Skeletal muscle satellite cell (primary cell): ENCODE measurements at regions not wholly inside any gene's neighbourhood (a gene's known extent, or its start where the extent isn't known, plus 50 kb on each side); places are given as distances from the start of the nearest gene placed in this dataset.
"Not testable (repeated sequence)": the region's sequence is repeated elsewhere in the genome, so short reads cannot be mapped to it uniquely, and the experiment has no call there.

Experiments
- H3K27me3 ChIP-seq: 2 replicates; pipeline ENCODE4 v1.7.0; 2013; ENCODE audit warnings: low read length; ENCODE audit not compliant: control insufficient read depth, insufficient read depth
- H3K36me3 ChIP-seq: 2 replicates; pipeline ENCODE4 v1.7.0; 2013; ENCODE audit warnings: mild to moderate bottlenecking, control low read depth, low read length; ENCODE audit not compliant: insufficient read depth
- H3K4me1 ChIP-seq: 2 replicates; pipeline ENCODE4 v1.7.0; 2013; ENCODE audit warnings: low read length; ENCODE audit not compliant: control insufficient read depth, insufficient read depth
- H3K4me2 ChIP-seq: 2 replicates; pipeline ENCODE4 v1.7.0; 2013; ENCODE audit warnings: mild to moderate bottlenecking, low read length
- H3K4me3 ChIP-seq: 2 replicates; pipeline ENCODE4 v1.7.0; 2013; ENCODE audit warnings: low read length
- H3K9ac ChIP-seq: 2 replicates; pipeline ENCODE4 v1.7.0; 2013; ENCODE audit warnings: mild to moderate bottlenecking, low read depth, low read length, moderate library complexity
- H3K9me3 ChIP-seq: replicated peaks from 2 replicates; pipeline ENCODE4 v1.7.0; 2013; ENCODE audit warnings: mild to moderate bottlenecking, control low read depth, low read length

GRCh38 chr6:131336596-131336995, 201.3 kb downstream of the AKAP7 start:
- Histone ChIP-seq H3K36me3 (no peaks in the 10 kb centered on the region), H3K4me3 (no peak overlapping the region), H3K9ac (no peak overlapping the region), H3K4me1 (no peaks in the 10 kb centered on the region), H3K9me3 (no peaks in the 10 kb centered on the region), H3K27me3 (peaks cover 10% of the 10 kb centered on the region), H3K4me2 (no peak overlapping the region)

GRCh38 chr6:131346896-131347295, 211.6 kb downstream of the AKAP7 start:
- not testable (repeated sequence) for H3K4me3 ChIP-seq, H3K4me2 ChIP-seq, H3K27me3 ChIP-seq, H3K9me3 ChIP-seq, H3K4me1 ChIP-seq, H3K9ac ChIP-seq, H3K36me3 ChIP-seq

- Histone ChIP-seq H3K27me3 (peaks cover 3% of the 10 kb centered on the region), H3K4me1 (no peaks in the 10 kb centered on the region), H3K9me3 (no peaks in the 10 kb centered on the region), H3K36me3 (no peaks in the 10 kb centered on the region), H3K4me2 (no peak overlapping the region), H3K4me3 (no peak overlapping the region), H3K9ac (no peak overlapping the region)
These were observed 213.3 kb downstream of the AKAP7 start for GRCh38 chr6:131348572-131348971.

GRCh38 chr6:131349199-131349598, 213.9 kb downstream of the AKAP7 start:
- Histone ChIP-seq H3K9me3 (no peaks in the 10 kb centered on the region), H3K4me3 (no peak overlapping the region), H3K9ac (no peak overlapping the region), H3K27me3 (peaks cover 3% of the 10 kb centered on the region), H3K36me3 (no peaks in the 10 kb centered on the region), H3K4me2 (no peak overlapping the region), H3K4me1 (no peaks in the 10 kb centered on the region)

GRCh38 chr6:131353106-131353505, 217.8 kb downstream of the AKAP7 start:
- peaks cover 2% of the 10 kb centered on the region for H3K27me3 ChIP-seq
- no peak overlapping the region for H3K4me2 ChIP-seq
- H3K36me3 ChIP-seq: no peaks in the 10 kb centered on the region
- H3K9ac ChIP-seq: no peak overlapping the region
- H3K9me3 ChIP-seq: no peaks in the 10 kb centered on the region
- H3K4me1 ChIP-seq: no peaks in the 10 kb centered on the region
- H3K4me3 ChIP-seq: no peak overlapping the region

- H3K27me3 ChIP-seq: no peaks in the 10 kb centered on the region
- H3K36me3 ChIP-seq: no peaks in the 10 kb centered on the region
- no peaks in the 10 kb centered on the region for H3K4me1 ChIP-seq
- no peak overlapping the region for H3K9ac ChIP-seq
- no peak overlapping the region for H3K4me2 ChIP-seq
- no peak overlapping the region for H3K4me3 ChIP-seq
- no peaks in the 10 kb centered on the region for H3K9me3 ChIP-seq
These were observed 218.6 kb downstream of the AKAP7 start for GRCh38 chr6:131353876-131354275.

- Histone ChIP-seq H3K4me2 (no peak overlapping the region), H3K4me3 (no peak overlapping the region), H3K9ac (no peak overlapping the region), H3K9me3 (no peaks in the 10 kb centered on the region), H3K36me3 (no peaks in the 10 kb centered on the region), H3K4me1 (no peaks in the 10 kb centered on the region), H3K27me3 (no peaks in the 10 kb centered on the region)
These were observed 218.7 kb upstream of the ARG1 start for GRCh38 chr6:131354356-131354755.

GRCh38 chr6:131356161-131356560, 216.9 kb upstream of the ARG1 start:
- Histone ChIP-seq H3K4me1 (no peaks in the 10 kb centered on the region), H3K4me2 (no peak overlapping the region), H3K27me3 (no peaks in the 10 kb centered on the region), H3K9ac (no peak overlapping the region), H3K4me3 (no peak overlapping the region), H3K36me3 (no peaks in the 10 kb centered on the region), H3K9me3 (no peaks in the 10 kb centered on the region)

GRCh38 chr6:131357501-131357900, 215.5 kb upstream of the ARG1 start:
- H3K4me1 ChIP-seq: no peaks in the 10 kb centered on the region
- no peak overlapping the region for H3K9ac ChIP-seq
- H3K36me3 ChIP-seq: no peaks in the 10 kb centered on the region
- no peaks in the 10 kb centered on the region for H3K9me3 ChIP-seq
- H3K4me3 ChIP-seq: no peak overlapping the region
- H3K27me3 ChIP-seq: no peaks in the 10 kb centered on the region
- H3K4me2 ChIP-seq: no peak overlapping the region

- Histone ChIP-seq H3K36me3 (no peaks in the 10 kb centered on the region), H3K4me3 (no peak overlapping the region), H3K9me3 (no peaks in the 10 kb centered on the region), H3K9ac (no peak overlapping the region), H3K27me3 (peaks cover 5% of the 10 kb centered on the region), H3K4me2 (no peak overlapping the region), H3K4me1 (no peaks in the 10 kb centered on the region)
These were observed 211.0 kb upstream of the ARG1 start for GRCh38 chr6:131362070-131362469.

GRCh38 chr6:131362696-131363095, 210.3 kb upstream of the ARG1 start:
- H3K4me3 ChIP-seq: no peak overlapping the region
- H3K9ac ChIP-seq: no peak overlapping the region
- peaks cover 5% of the 10 kb centered on the region for H3K27me3 ChIP-seq
- H3K9me3 ChIP-seq: no peaks in the 10 kb centered on the region
- no peaks in the 10 kb centered on the region for H3K4me1 ChIP-seq
- H3K4me2 ChIP-seq: no peak overlapping the region
- no peaks in the 10 kb centered on the region for H3K36me3 ChIP-seq

- Histone ChIP-seq H3K4me3 (no peak overlapping the region), H3K27me3 (peaks cover 5% of the 10 kb centered on the region), H3K36me3 (no peaks in the 10 kb centered on the region), H3K4me1 (peaks cover 4% of the 10 kb centered on the region), H3K4me2 (no peak overlapping the region), H3K9ac (no peak overlapping the region), H3K9me3 (no peaks in the 10 kb centered on the region)
These were observed 208.8 kb upstream of the ARG1 start for GRCh38 chr6:131363947-131364834.
